Hepatocyte (in vitro differentiated cells): ENCODE measurements at regions not wholly inside any gene's neighbourhood (a gene's known extent, or its start where the extent isn't known, plus 50 kb on each side); places are given as distances from the start of the nearest gene placed in this dataset.

Experiments
- EZH2phosphoT487 ChIP-seq: fragments of 200-600 bp; sonication (generic); IDR thresholded peaks from one replicate; pipeline ENCODE4 v1.6.1; 2018; ENCODE audit warnings: antibody characterized with exemption, mild to moderate bottlenecking, low read depth, moderate library complexity; ENCODE audit not compliant: unreplicated experiment, severe bottlenecking
- TF ChIP-seq, protein P1 (sequence below): fragments of 200-600 bp; sonication (generic); IDR thresholded peaks from 2 replicates; pipeline ENCODE4 v1.5.1; 2016; ENCODE audit warnings: antibody characterized with exemption, mild to moderate bottlenecking; ENCODE audit not compliant: poor library complexity

- TF ChIP-seq, protein P1, sequence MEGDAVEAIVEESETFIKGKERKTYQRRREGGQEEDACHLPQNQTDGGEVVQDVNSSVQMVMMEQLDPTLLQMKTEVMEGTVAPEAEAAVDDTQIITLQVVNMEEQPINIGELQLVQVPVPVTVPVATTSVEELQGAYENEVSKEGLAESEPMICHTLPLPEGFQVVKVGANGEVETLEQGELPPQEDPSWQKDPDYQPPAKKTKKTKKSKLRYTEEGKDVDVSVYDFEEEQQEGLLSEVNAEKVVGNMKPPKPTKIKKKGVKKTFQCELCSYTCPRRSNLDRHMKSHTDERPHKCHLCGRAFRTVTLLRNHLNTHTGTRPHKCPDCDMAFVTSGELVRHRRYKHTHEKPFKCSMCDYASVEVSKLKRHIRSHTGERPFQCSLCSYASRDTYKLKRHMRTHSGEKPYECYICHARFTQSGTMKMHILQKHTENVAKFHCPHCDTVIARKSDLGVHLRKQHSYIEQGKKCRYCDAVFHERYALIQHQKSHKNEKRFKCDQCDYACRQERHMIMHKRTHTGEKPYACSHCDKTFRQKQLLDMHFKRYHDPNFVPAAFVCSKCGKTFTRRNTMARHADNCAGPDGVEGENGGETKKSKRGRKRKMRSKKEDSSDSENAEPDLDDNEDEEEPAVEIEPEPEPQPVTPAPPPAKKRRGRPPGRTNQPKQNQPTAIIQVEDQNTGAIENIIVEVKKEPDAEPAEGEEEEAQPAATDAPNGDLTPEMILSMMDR: no peak
- no peak for TF ChIP-seq EZH2phosphoT487
These were observed 240.3 kb downstream of the LMX1A start for GRCh38 chr1:165116171-165116570.
